Liver (tissue), 3 donors: ENCODE measurements at regions not wholly inside any gene's neighbourhood (a gene's known extent, or its start where the extent isn't known, plus 50 kb on each side); places are given as distances from the start of the nearest gene placed in this dataset.

Experiments
- EGR1 ChIP-seq, 2 donors: IDR thresholded peaks; 2 replicates each; pipeline ENCODE4 v1.6.1; 2016 to 2018; ENCODE audit warnings: antibody characterized with exemption in 2 of 2, low read depth in 2 of 2
- FOXA1 ChIP-seq: IDR thresholded peaks from 2 replicates; pipeline ENCODE4 v1.6.1; 2016; ENCODE audit warnings: antibody characterized with exemption
- GABPA ChIP-seq, 2 donors: IDR thresholded peaks in 1 of 2; conservative IDR thresholded peaks in 1 of 2; 2 replicates each; pipeline ENCODE4 v1.6.1; 2016; ENCODE audit warnings: antibody characterized with exemption in 2 of 2, mild to moderate bottlenecking in 1 of 2, moderate library complexity in 1 of 2
- HNF4G ChIP-seq: IDR thresholded peaks from 2 replicates; pipeline ENCODE4 v1.6.1; 2016; ENCODE audit warnings: antibody characterized with exemption
- JUND ChIP-seq, 2 donors: IDR thresholded peaks; 2 replicates each; pipeline ENCODE4 v1.6.1; 2016; ENCODE audit warnings: antibody characterized with exemption in 2 of 2
- RAD21 ChIP-seq, 2 donors: IDR thresholded peaks; 2 replicates each; pipeline ENCODE4 v1.6.1; 2016; ENCODE audit warnings: antibody characterized with exemption in 2 of 2, mild to moderate bottlenecking in 2 of 2
- SP1 ChIP-seq: IDR thresholded peaks from 2 replicates; pipeline ENCODE4 v1.6.1; 2018; ENCODE audit warnings: antibody characterized with exemption, mild to moderate bottlenecking
- TAF1 ChIP-seq: conservative IDR thresholded peaks from 2 replicates; pipeline ENCODE4 v1.6.1; 2016; ENCODE audit warnings: antibody characterized with exemption, mild to moderate bottlenecking
- YY1 ChIP-seq: IDR thresholded peaks from 2 replicates; pipeline ENCODE4 v1.6.1; 2016; ENCODE audit warnings: antibody characterized with exemption, mild to moderate bottlenecking
- TF ChIP-seq, protein P1 (sequence below): IDR thresholded peaks from 2 replicates; pipeline ENCODE4 v1.6.1; 2016; ENCODE audit warnings: antibody characterized with exemption
- TF ChIP-seq, protein P2 (sequence below): fragments of 150-350 bp; IDR thresholded peaks from 2 replicates; pipeline ENCODE4 v1.5.1; 2017; ENCODE audit warnings: improper control_type of control experiment, low read depth, low read length; ENCODE audit not compliant: missing input control
- TF ChIP-seq, protein P3 (sequence below): IDR thresholded peaks from 2 replicates; pipeline ENCODE4 v1.6.1; 2016; ENCODE audit warnings: antibody characterized with exemption, mild to moderate bottlenecking
- TF ChIP-seq, protein P4 (sequence below): IDR thresholded peaks from 2 replicates; pipeline ENCODE4 v1.6.1; 2016; ENCODE audit warnings: antibody characterized with exemption
- TF ChIP-seq, protein P5 (sequence below): IDR thresholded peaks from 2 replicates; pipeline ENCODE4 v1.6.1; 2016; ENCODE audit warnings: antibody characterized with exemption
- donor health status: healthy.
- donor health status: healthy.

DNA sequence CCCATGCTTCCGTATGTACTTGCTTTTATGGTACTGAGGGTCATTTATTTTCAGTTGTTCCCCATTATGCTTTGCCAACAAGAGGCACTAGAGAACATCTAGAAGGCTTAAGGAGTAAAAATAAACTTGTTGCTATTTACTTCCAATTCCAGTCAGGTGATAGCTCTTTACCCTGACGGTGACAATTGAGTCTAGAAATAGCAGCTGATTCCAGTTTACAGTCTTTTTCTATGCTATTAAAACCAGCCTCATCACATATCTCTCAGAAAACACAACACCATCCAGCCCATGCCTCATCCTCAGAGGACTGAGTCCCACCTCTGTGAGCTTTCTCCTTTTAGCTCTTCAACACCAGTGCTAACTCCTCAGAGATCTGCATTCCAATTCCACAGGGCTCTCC lies 327.0 kb downstream of the GPD2 start:
- TF ChIP-seq, protein P1, sequence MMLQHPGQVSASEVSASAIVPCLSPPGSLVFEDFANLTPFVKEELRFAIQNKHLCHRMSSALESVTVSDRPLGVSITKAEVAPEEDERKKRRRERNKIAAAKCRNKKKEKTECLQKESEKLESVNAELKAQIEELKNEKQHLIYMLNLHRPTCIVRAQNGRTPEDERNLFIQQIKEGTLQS = no peak
- TF ChIP-seq, protein P2, sequence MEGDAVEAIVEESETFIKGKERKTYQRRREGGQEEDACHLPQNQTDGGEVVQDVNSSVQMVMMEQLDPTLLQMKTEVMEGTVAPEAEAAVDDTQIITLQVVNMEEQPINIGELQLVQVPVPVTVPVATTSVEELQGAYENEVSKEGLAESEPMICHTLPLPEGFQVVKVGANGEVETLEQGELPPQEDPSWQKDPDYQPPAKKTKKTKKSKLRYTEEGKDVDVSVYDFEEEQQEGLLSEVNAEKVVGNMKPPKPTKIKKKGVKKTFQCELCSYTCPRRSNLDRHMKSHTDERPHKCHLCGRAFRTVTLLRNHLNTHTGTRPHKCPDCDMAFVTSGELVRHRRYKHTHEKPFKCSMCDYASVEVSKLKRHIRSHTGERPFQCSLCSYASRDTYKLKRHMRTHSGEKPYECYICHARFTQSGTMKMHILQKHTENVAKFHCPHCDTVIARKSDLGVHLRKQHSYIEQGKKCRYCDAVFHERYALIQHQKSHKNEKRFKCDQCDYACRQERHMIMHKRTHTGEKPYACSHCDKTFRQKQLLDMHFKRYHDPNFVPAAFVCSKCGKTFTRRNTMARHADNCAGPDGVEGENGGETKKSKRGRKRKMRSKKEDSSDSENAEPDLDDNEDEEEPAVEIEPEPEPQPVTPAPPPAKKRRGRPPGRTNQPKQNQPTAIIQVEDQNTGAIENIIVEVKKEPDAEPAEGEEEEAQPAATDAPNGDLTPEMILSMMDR = no peak
- TF ChIP-seq GABPA (IDR thresholded peaks at IDR 0.05 in 1 of 2, conservative IDR thresholded peaks at IDR 0.05 in 1 of 2) = no peak
- TF ChIP-seq, protein P3, sequence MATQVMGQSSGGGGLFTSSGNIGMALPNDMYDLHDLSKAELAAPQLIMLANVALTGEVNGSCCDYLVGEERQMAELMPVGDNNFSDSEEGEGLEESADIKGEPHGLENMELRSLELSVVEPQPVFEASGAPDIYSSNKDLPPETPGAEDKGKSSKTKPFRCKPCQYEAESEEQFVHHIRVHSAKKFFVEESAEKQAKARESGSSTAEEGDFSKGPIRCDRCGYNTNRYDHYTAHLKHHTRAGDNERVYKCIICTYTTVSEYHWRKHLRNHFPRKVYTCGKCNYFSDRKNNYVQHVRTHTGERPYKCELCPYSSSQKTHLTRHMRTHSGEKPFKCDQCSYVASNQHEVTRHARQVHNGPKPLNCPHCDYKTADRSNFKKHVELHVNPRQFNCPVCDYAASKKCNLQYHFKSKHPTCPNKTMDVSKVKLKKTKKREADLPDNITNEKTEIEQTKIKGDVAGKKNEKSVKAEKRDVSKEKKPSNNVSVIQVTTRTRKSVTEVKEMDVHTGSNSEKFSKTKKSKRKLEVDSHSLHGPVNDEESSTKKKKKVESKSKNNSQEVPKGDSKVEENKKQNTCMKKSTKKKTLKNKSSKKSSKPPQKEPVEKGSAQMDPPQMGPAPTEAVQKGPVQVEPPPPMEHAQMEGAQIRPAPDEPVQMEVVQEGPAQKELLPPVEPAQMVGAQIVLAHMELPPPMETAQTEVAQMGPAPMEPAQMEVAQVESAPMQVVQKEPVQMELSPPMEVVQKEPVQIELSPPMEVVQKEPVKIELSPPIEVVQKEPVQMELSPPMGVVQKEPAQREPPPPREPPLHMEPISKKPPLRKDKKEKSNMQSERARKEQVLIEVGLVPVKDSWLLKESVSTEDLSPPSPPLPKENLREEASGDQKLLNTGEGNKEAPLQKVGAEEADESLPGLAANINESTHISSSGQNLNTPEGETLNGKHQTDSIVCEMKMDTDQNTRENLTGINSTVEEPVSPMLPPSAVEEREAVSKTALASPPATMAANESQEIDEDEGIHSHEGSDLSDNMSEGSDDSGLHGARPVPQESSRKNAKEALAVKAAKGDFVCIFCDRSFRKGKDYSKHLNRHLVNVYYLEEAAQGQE = no peak
- TF ChIP-seq TAF1 = no peak
- no peak for TF ChIP-seq FOXA1
- TF ChIP-seq RAD21 (IDR thresholded peaks at IDR 0.05) = no peak
- TF ChIP-seq, protein P4, sequence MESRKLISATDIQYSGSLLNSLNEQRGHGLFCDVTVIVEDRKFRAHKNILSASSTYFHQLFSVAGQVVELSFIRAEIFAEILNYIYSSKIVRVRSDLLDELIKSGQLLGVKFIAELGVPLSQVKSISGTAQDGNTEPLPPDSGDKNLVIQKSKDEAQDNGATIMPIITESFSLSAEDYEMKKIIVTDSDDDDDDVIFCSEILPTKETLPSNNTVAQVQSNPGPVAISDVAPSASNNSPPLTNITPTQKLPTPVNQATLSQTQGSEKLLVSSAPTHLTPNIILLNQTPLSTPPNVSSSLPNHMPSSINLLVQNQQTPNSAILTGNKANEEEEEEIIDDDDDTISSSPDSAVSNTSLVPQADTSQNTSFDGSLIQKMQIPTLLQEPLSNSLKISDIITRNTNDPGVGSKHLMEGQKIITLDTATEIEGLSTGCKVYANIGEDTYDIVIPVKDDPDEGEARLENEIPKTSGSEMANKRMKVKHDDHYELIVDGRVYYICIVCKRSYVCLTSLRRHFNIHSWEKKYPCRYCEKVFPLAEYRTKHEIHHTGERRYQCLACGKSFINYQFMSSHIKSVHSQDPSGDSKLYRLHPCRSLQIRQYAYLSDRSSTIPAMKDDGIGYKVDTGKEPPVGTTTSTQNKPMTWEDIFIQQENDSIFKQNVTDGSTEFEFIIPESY = no peak
- no peak for TF ChIP-seq HNF4G
- TF ChIP-seq JUND (IDR thresholded peaks at IDR 0.05) = no peak
- no peak for TF ChIP-seq SP1
- TF ChIP-seq, protein P5, sequence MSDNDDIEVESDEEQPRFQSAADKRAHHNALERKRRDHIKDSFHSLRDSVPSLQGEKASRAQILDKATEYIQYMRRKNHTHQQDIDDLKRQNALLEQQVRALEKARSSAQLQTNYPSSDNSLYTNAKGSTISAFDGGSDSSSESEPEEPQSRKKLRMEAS = no peak
- TF ChIP-seq EGR1 (IDR thresholded peaks at IDR 0.05; ENCODE audit: low read depth in 2 of 2) = no peak
- TF ChIP-seq YY1 = no peak
